ENCODE measurements at regions not wholly inside any gene's neighbourhood (a gene's known extent, or its start where the extent isn't known, plus 50 kb on each side); places are given as distances from the start of the nearest gene placed in this dataset.

GRCh38 chr15:99440551-99441443 is 125.0 kb upstream of the MEF2A start:
- Histone ChIP-seq H3K27ac (peak overlapping the region; percentile 79 to 81), H3K36me3 (no peaks in the 10 kb centered on the region), H3K4me1 (peaks cover 7 to 29% of the 10 kb centered on the region in 2 donors), H3K27me3 (no peaks in the 10 kb centered on the region), H3K4me3 (no peak overlapping the region), H3K9me3 (no peaks in the 10 kb centered on the region)
- intact Hi-C loops (cut with DNase I; ENCODE audit: low total_unique reads): no loop called here
- peak in 1 of 2 donors; percentile 13 for DNase-seq
- no peak for TF ChIP-seq POLR2A (IDR thresholded peaks at IDR 0.05)
- TF ChIP-seq, protein P1, sequence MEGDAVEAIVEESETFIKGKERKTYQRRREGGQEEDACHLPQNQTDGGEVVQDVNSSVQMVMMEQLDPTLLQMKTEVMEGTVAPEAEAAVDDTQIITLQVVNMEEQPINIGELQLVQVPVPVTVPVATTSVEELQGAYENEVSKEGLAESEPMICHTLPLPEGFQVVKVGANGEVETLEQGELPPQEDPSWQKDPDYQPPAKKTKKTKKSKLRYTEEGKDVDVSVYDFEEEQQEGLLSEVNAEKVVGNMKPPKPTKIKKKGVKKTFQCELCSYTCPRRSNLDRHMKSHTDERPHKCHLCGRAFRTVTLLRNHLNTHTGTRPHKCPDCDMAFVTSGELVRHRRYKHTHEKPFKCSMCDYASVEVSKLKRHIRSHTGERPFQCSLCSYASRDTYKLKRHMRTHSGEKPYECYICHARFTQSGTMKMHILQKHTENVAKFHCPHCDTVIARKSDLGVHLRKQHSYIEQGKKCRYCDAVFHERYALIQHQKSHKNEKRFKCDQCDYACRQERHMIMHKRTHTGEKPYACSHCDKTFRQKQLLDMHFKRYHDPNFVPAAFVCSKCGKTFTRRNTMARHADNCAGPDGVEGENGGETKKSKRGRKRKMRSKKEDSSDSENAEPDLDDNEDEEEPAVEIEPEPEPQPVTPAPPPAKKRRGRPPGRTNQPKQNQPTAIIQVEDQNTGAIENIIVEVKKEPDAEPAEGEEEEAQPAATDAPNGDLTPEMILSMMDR (IDR thresholded peaks at IDR 0.05): no peak

- TF ChIP-seq, protein P1 (IDR thresholded peaks at IDR 0.05): no peak
- TF ChIP-seq POLR2A (IDR thresholded peaks at IDR 0.05): no peak
- Histone ChIP-seq H3K9me3 (no peaks in the 10 kb centered on the region), H3K4me1 (peaks cover 7 to 23% of the 10 kb centered on the region in 2 donors), H3K36me3 (no peaks in the 10 kb centered on the region), H3K27me3 (no peaks in the 10 kb centered on the region), H3K4me3 (no peak overlapping the region), H3K27ac (peak overlapping the region; percentile 79 to 81)
- no peak for DNase-seq
- intact Hi-C loops (cut with DNase I; ENCODE audit: low total_unique reads): no loop called here
These were observed 124.4 kb upstream of the MEF2A start for GRCh38 chr15:99441444-99441800.

DNA sequence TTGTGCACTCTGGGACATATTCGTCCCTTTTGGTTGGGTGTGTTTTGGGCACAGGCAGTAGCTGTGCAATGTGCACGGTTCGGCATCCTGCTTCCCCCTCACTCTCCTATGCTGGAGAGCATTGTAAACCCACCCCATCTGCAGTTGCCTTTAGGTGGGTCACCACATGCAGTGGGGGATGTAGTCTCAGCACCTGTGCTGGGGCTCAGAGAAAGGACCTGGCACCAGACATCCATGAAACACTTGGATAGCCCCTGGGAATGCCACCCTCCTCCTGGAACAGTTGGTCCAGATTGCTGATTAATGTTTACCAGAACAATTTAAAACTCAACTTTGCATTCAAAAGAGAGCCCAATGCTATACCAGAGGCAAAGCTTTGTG is 123.9 kb upstream of the MEF2A start:
- intact Hi-C loops (cut with DNase I; ENCODE audit: low total_unique reads): no loop called here
- Histone ChIP-seq H3K27ac (peak overlapping the region; percentile 79 to 81), H3K4me3 (no peak overlapping the region)

DNA sequence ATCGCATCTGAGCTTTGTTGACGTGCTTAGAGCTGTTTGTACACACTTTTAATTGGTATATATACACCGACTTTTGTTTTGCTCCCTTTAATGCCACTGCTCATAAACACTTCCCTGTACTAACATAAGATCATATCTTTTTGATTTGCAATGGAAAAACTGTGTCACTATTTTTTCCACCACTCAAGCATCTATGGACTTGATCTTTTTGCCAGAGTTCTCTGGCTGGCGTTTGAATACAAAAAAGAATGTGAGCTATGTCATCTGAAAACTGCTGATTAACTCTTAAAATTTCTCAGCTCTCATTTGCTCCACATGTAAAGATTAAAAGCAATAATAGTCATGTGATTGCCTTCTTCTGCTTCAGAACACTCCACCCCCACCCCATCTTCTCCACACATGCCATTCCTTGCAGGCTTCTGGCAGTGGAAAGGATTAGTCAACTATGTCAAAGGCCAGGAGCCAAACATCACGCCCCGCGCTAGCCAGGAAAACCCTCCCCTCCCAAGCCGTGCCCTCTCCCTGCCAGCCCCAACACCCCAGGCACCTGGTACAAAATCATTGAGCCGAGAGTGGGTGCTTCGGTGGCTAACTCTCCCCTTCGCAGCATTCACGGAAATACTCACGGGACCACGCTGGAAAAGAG is 123.4 kb upstream of the MEF2A start:
- intact Hi-C loops (cut with DNase I; ENCODE audit: low total_unique reads): no loop called here
- no peaks in the 10 kb centered on the region for H3K27me3 ChIP-seq
- DNase-seq: peak; percentile 57 to 75
- no peak overlapping the region for H3K4me3 ChIP-seq
- no peaks in the 10 kb centered on the region for H3K9me3 ChIP-seq
- H3K4me1 ChIP-seq: peaks cover 7 to 17% of the 10 kb centered on the region in 2 donors
- H3K36me3 ChIP-seq: no peaks in the 10 kb centered on the region
- peak overlapping the region; percentile 79 to 81 for H3K27ac ChIP-seq
- TF ChIP-seq, protein P1 (IDR thresholded peaks at IDR 0.05): no peak
- TF ChIP-seq POLR2A (IDR thresholded peaks at IDR 0.05): no peak

More for the DNA sequence above, 123.9 kb upstream of the MEF2A start:
- Histone ChIP-seq H3K4me1 (peaks cover 7 to 22% of the 10 kb centered on the region in 2 donors), H3K27me3 (no peaks in the 10 kb centered on the region), H3K9me3 (no peaks in the 10 kb centered on the region), H3K36me3 (no peaks in the 10 kb centered on the region)
- TF ChIP-seq POLR2A (IDR thresholded peaks at IDR 0.05): no peak
- TF ChIP-seq, protein P1 (IDR thresholded peaks at IDR 0.05): no peak
- DNase-seq: peak in 1 of 2 donors; percentile 10

Data from uterus (tissue), 3 donors.